CD8-positive, alpha-beta memory T cell (primary cell): ENCODE measurements at regions not wholly inside any gene's neighbourhood (a gene's known extent, or its start where the extent isn't known, plus 50 kb on each side); places are given as distances from the start of the nearest gene placed in this dataset.
"Not testable (repeated sequence)": the region's sequence is repeated elsewhere in the genome, so short reads cannot be mapped to it uniquely, and the experiment has no call there.

Experiments used
- CTCF ChIA-PET: fragments of 350-600 bp; sonication (Branson Sonifier 250); formaldehyde crosslinking; loops from one replicate; lab custom pipeline; 2021; ENCODE audit warnings: antibody characterized with exemption; lab: Charles Lee
- POLR2A ChIA-PET: fragments of 350-600 bp; sonication (Branson Sonifier 250); formaldehyde crosslinking; loops from one replicate; lab custom pipeline; 2021; ENCODE audit warnings: antibody characterized with exemption; lab: Charles Lee
- DNase-seq, 5 donors: peaks; one replicate each; pipeline versions ENCODE4 v3.0.0 to v3.0.0-alpha.2; 2020 to 2022; ENCODE audit warnings: mixed read lengths in 1 of 5
- H3K27ac ChIP-seq: one replicate; pipeline ENCODE4 v1.7.0; 2013; ENCODE audit warnings: low read depth, mild to moderate bottlenecking, low read length, moderate library complexity
- H3K27me3 ChIP-seq: 2 replicates; pipeline ENCODE4 v1.7.0; 2013; ENCODE audit warnings: low read length, mild to moderate bottlenecking; ENCODE audit not compliant: insufficient read depth, poor library complexity, severe bottlenecking
- H3K36me3 ChIP-seq: 2 replicates; pipeline ENCODE4 v1.7.0; 2013; ENCODE audit warnings: mild to moderate bottlenecking, low read length, moderate library complexity; ENCODE audit not compliant: insufficient read depth
- H3K4me1 ChIP-seq: 2 replicates; pipeline ENCODE4 v1.7.0; 2013; ENCODE audit warnings: mild to moderate bottlenecking, low read length, moderate library complexity; ENCODE audit not compliant: insufficient read depth
- H3K4me3 ChIP-seq: 2 replicates; pipeline ENCODE4 v1.7.0; 2013; ENCODE audit warnings: mild to moderate bottlenecking, low read length
- H3K9me3 ChIP-seq: 2 replicates; pipeline ENCODE4 v1.7.0; 2013; ENCODE audit warnings: mild to moderate bottlenecking, low read length
- H3K27ac Mint-ChIP-seq, 8 donors: one replicate each; pipeline ENCODE4 v1.8.0; 2020 to 2021; ENCODE audit warnings: mixed read lengths in 8 of 8, mild to moderate bottlenecking in 6 of 8, inconsistent platforms in 3 of 8, moderate library complexity in 3 of 8
- H3K27me3 Mint-ChIP-seq, 2 donors: one replicate each; pipeline ENCODE4 v1.8.0; 2020 to 2021; ENCODE audit warnings: mixed read lengths in 2 of 2, mild to moderate bottlenecking in 1 of 2, moderate library complexity in 1 of 2
- H3K36me3 Mint-ChIP-seq, 3 donors: one replicate each; pipeline ENCODE4 v1.8.0; 2020 to 2021; ENCODE audit warnings: mixed read lengths in 3 of 3, inconsistent platforms in 1 of 3, mild to moderate bottlenecking in 1 of 3
- H3K4me1 Mint-ChIP-seq, 3 donors: one replicate each; pipeline ENCODE4 v1.8.0; 2020 to 2021; ENCODE audit warnings: mixed read lengths in 3 of 3, inconsistent platforms in 1 of 3, mild to moderate bottlenecking in 1 of 3
- H3K4me3 Mint-ChIP-seq, 7 donors: one replicate each; pipeline ENCODE4 v1.8.0; 2020 to 2021; ENCODE audit warnings: mixed read lengths in 7 of 7, mild to moderate bottlenecking in 6 of 7, moderate library complexity in 4 of 7, inconsistent platforms in 2 of 7
- H3K9me3 Mint-ChIP-seq, 5 donors: one replicate each; pipeline ENCODE4 v1.8.0; 2020 to 2022; ENCODE audit warnings: mixed read lengths in 5 of 5, mild to moderate bottlenecking in 3 of 5, moderate library complexity in 2 of 5, inconsistent platforms in 1 of 5

DNA sequence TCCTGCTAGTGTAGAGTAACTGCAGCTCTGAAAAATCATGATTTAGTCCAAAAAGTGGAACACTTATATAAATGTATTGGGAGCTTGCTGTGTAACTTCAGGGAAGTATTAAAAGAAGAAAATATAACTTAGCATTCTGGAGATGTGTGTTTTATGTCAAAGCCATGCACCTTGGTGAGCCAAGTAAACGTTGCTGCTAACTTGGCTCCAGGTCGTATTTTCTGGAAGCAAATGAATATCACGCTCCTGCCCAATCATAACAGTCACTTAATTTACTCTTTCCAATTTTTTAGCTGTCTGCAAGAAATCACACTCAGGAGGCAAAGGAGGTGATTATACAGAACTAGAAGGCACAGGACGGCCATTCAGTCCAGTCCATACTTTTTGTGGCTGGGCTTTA lies 61.1 kb downstream of the DOP1B start:
- Mint-ChIP-seq H3K4me3 (no peak overlapping the region), H3K36me3 (peaks cover 4 to 64% (median 17%) of the 10 kb centered on the region in 3 donors), H3K27ac (peak overlapping the region in 2 of 8 donors; percentile 17 to 87), H3K27me3 (no peaks in the 10 kb centered on the region), H3K9me3 (no peaks in the 10 kb centered on the region), H3K4me1 (no peaks in the 10 kb centered on the region)
- Histone ChIP-seq H3K4me1 (no peaks in the 10 kb centered on the region), H3K27ac (no peak overlapping the region), H3K36me3 (peaks cover 23% of the 10 kb centered on the region), H3K4me3 (no peak overlapping the region), H3K27me3 (no peaks in the 10 kb centered on the region), H3K9me3 (no peaks in the 10 kb centered on the region)
- POLR2A ChIA-PET: no interaction called here
- CTCF ChIA-PET: no interaction called here
- DNase-seq: no peak

DNA sequence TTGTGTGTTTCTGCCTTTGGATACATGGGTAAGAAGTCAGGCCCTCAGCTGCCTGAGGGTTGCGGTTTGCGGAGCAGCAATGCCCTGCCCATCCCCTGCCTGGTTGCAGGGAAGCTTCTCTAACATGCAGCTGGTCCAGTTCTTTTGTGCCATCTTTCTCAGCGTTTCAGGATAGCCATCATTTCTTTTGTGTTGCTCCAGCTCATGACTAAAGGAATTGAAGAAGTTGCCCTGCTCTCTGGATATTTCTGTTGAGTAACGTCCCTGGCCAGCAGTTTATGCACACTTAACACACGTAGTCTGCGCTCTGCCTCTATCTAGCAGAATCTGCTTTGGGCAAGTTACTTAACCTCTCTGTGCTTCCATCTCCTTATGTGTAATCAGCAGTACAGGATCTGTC lies 62.1 kb downstream of the DOP1B start:
- H3K36me3 ChIP-seq: peaks cover 23% of the 10 kb centered on the region
- Mint-ChIP-seq H3K27ac (peak overlapping the region in 2 of 8 donors; percentile 13 to 48), H3K4me3 (no peak overlapping the region), H3K36me3 (peaks cover 4 to 70% (median 19%) of the 10 kb centered on the region in 3 donors), H3K9me3 (no peaks in the 10 kb centered on the region), H3K27me3 (no peaks in the 10 kb centered on the region), H3K4me1 (no peaks in the 10 kb centered on the region)
- H3K27ac ChIP-seq: no peak overlapping the region
- POLR2A ChIA-PET: interaction anchor here (0.9 kb wide), 1 partner anchor 15 kb away, joined by 3 read pairs; no protein-coding TSS in a partner anchor
- DNase-seq: no peak
- no peaks in the 10 kb centered on the region for H3K4me1 ChIP-seq
- H3K9me3 ChIP-seq: no peaks in the 10 kb centered on the region
- H3K27me3 ChIP-seq: no peaks in the 10 kb centered on the region
- H3K4me3 ChIP-seq: no peak overlapping the region
- CTCF ChIA-PET: no interaction called here

DNA sequence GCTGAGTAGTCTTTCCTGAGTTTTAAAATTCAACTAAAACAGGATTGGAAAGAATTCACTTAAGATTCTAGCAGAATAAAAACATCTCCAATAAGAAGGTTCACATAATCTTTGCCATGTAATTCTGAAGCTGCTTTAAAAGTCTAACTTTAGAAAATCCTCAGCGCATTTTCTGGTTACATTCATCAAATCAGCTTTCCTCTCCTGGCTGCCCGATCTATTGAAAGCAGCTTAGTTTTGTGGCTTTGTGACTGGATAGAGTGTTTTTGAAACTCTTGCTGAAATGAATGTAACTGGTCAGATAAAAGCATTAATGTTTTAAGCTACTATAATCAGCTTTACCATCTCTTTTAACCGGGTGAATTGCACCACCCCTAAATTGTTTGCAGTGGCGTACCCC lies 66.8 kb downstream of the DOP1B start:
- Histone ChIP-seq H3K4me3 (no peak overlapping the region), H3K36me3 (peaks cover 8% of the 10 kb centered on the region), H3K27ac (no peak overlapping the region), H3K9me3 (no peaks in the 10 kb centered on the region), H3K27me3 (no peaks in the 10 kb centered on the region), H3K4me1 (no peaks in the 10 kb centered on the region)
- ChIA-PET CTCF (no interaction called here), POLR2A (no interaction called here)
- H3K36me3 Mint-ChIP-seq: peaks cover 4 to 64% (median 16%) of the 10 kb centered on the region in 3 donors
- peak overlapping the region in 1 of 8 donors; percentile 24 for H3K27ac Mint-ChIP-seq
- H3K4me3 Mint-ChIP-seq: no peak overlapping the region
- H3K9me3 Mint-ChIP-seq: no peaks in the 10 kb centered on the region
- no peak for DNase-seq
- no peaks in the 10 kb centered on the region for H3K4me1 Mint-ChIP-seq
- no peaks in the 10 kb centered on the region for H3K27me3 Mint-ChIP-seq

DNA sequence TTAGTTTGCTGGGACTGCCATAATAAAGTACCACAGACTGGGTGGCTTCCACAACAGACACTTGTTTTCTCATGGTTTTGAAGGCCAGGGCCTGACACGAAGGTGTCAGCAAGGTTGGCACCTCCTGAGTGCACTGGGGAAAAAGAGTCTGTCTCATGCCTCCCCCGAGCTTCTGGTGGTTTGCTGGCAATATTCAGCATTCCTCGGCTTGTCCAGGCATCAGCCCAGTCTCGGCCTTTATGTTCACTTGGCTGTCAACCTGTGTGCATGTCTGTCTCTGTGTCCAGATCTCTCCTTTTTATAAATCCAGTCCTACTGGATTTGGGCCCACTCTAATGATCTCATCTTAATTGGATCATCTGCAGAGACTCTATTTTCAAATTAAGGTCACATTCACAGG lies 72.6 kb downstream of the DOP1B start:
- no peak for DNase-seq
- Histone ChIP-seq H3K36me3 (peaks cover 15% of the 10 kb centered on the region), H3K27me3 (no peaks in the 10 kb centered on the region), H3K4me1 (no peaks in the 10 kb centered on the region), H3K4me3 (no peak overlapping the region), H3K9me3 (no peaks in the 10 kb centered on the region), H3K27ac (no peak overlapping the region)
- H3K27ac Mint-ChIP-seq: peak overlapping the region in 2 of 8 donors; percentile 24 to 75
- H3K27me3 Mint-ChIP-seq: no peaks in the 10 kb centered on the region
- peaks cover 2 to 62% (median 17%) of the 10 kb centered on the region in 3 donors for H3K36me3 Mint-ChIP-seq
- ChIA-PET CTCF (no interaction called here), POLR2A (no interaction called here)
- H3K4me1 Mint-ChIP-seq: peaks cover 5 to 10% (median 9%) of the 10 kb centered on the region in 3 donors
- no peak overlapping the region for H3K4me3 Mint-ChIP-seq
- no peaks in the 10 kb centered on the region for H3K9me3 Mint-ChIP-seq

DNA sequence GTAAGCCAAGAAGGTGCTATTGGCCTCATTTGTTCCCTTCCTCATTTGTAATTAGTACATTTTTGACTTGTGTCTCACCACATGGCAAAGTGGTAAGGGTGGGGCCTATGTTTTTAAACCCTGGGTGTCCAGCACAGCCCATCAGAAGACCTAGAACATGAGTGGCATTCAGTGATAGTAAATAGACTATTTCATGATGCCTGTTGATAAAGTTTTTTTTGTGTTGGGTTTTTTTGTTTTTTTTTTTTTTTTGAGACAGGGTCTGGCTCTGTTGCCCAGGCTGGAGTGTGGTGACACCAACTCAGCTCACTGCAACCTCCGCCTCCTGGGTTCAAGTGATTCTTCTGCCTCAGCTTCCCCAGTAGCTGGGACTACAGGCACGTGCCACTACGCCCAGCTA lies 74.8 kb downstream of the DOP1B start:
- CTCF ChIA-PET, H3K27ac ChIP-seq, DNase-seq, H3K27me3 Mint-ChIP-seq, H3K4me3 Mint-ChIP-seq, H3K4me1 ChIP-seq, H3K9me3 Mint-ChIP-seq, H3K27ac Mint-ChIP-seq, H3K4me3 ChIP-seq, POLR2A ChIA-PET, H3K9me3 ChIP-seq, H3K27me3 ChIP-seq: not testable (repeated sequence)
- Mint-ChIP-seq H3K36me3 (peaks cover 3 to 58% (median 16%) of the 10 kb centered on the region in 3 donors), H3K4me1 (peaks cover 7 to 14% (median 13%) of the 10 kb centered on the region in 3 donors)
- peaks cover 15% of the 10 kb centered on the region for H3K36me3 ChIP-seq

DNA sequence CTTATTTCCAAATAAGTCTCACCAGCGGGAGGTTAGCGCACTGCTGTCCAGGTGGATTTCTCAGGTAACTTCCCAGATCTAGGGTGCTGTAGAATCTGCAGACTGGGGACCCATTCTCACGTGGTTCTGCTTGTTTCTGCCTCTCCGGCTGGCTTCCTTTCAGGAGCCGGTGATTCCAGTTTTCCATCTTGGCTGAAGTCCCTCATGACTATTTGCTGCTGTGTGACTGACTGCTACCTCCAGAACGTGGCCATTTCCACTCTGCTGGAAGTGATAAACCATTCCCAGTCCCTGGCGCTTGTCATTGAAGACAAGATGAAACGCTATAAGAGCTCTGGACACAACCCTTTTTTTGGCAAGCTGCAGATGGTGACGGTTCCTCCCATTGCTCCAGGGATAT lies 76.0 kb downstream of the DOP1B start:
- no peaks in the 10 kb centered on the region for H3K4me1 ChIP-seq
- DNase-seq: no peak
- H3K9me3 ChIP-seq: no peaks in the 10 kb centered on the region
- H3K4me1 Mint-ChIP-seq: peaks cover 7 to 14% (median 13%) of the 10 kb centered on the region in 3 donors
- no peak overlapping the region for H3K27ac ChIP-seq
- H3K9me3 Mint-ChIP-seq: no peaks in the 10 kb centered on the region
- no peak overlapping the region for H3K4me3 Mint-ChIP-seq
- POLR2A ChIA-PET: no interaction called here
- no peak overlapping the region for H3K27ac Mint-ChIP-seq
- H3K4me3 ChIP-seq: no peak overlapping the region
- H3K36me3 ChIP-seq: peaks cover 19% of the 10 kb centered on the region
- H3K27me3 Mint-ChIP-seq: no peaks in the 10 kb centered on the region
- H3K27me3 ChIP-seq: no peaks in the 10 kb centered on the region
- H3K36me3 Mint-ChIP-seq: peaks cover 3 to 63% (median 16%) of the 10 kb centered on the region in 3 donors
- CTCF ChIA-PET: no interaction called here

DNA sequence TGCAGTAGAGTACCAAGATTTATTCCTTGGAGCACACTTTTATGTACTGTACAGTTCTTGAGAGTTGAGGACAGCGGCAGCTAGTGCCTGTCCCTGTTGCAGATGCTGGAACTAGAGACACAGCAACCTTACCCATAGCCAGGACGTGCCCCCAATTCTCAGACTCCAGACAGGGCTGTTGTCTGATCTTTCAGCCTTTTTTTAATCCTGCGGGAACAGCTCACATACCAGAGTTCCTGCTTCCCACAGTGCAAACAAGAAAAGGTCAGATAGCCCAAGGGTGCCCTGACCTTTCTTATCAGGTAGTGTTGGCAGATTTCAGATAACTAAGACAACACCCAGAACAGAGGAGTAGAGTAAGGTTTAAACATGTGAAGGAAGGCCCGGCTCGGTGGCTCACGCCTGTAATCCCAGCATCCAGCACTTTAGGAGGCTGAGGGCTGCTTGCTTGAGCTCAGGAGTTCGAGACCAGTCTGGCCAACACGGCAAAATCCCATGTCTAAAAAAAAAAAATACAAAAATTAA lies 78.5 kb downstream of the DOP1B start:
- POLR2A ChIA-PET: no interaction called here

DNA sequence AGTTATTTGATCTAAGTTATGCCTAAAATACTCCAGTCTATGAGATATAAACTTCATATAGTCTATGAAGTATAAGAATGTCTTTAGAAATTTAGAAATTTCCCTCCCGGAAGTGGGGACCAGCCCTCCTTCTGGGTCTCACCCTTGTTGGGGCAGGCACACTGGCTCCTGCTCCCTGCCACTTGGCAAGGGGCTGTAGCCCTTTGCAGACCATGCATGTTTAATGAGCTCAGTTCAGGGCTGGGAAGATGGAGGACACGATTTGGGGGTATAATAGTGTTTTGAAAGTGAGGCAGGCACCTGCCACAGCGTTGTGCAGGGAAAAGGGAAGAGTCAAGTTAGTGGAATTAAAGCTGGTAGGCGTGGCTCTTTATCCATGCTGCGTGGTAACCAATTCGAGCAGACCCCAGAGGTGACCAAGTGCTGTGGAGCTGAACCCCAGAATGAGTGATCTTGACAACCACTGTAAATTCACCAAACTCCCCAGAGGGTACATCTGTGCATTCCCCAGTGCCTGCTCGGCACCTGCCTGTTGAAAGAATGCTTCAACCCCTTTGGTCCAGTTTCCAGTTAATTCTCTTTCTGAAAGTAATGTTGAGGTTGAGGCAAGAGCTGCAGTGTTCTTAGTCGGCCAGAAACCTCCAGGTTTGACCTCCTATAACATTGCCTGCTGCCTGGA lies 79.6 kb downstream of the DOP1B start:
- CTCF ChIA-PET: interaction anchor here (0.7 kb wide), 1 partner anchor 61 kb away, joined by 3 read pairs; no protein-coding TSS in a partner anchor

More for the DNA sequence above, 78.5 kb downstream of the DOP1B start:
- peaks cover 7 to 14% (median 13%) of the 10 kb centered on the region in 3 donors for H3K4me1 Mint-ChIP-seq
- H3K27me3 Mint-ChIP-seq: no peaks in the 10 kb centered on the region
- peaks cover 18% of the 10 kb centered on the region for H3K36me3 ChIP-seq
- no peaks in the 10 kb centered on the region for H3K27me3 ChIP-seq
- no peaks in the 10 kb centered on the region for H3K9me3 Mint-ChIP-seq
- H3K4me3 Mint-ChIP-seq: no peak overlapping the region
- DNase-seq: no peak
- no peaks in the 10 kb centered on the region for H3K4me1 ChIP-seq
- peaks cover 3 to 62% (median 20%) of the 10 kb centered on the region in 3 donors for H3K36me3 Mint-ChIP-seq
- peak overlapping the region in 1 of 8 donors; percentile 26 for H3K27ac Mint-ChIP-seq
- no peaks in the 10 kb centered on the region for H3K9me3 ChIP-seq
- CTCF ChIA-PET: no interaction called here
- no peak overlapping the region for H3K4me3 ChIP-seq
- H3K27ac ChIP-seq: no peak overlapping the region

More for the DNA sequence above, 79.6 kb downstream of the DOP1B start:
- peaks cover 7 to 14% (median 13%) of the 10 kb centered on the region in 3 donors for H3K4me1 Mint-ChIP-seq
- H3K9me3 Mint-ChIP-seq: no peaks in the 10 kb centered on the region
- no peaks in the 10 kb centered on the region for H3K4me1 ChIP-seq
- no peaks in the 10 kb centered on the region for H3K9me3 ChIP-seq
- DNase-seq: no peak
- peaks cover 3 to 56% (median 18%) of the 10 kb centered on the region in 3 donors for H3K36me3 Mint-ChIP-seq
- no peak overlapping the region for H3K27ac ChIP-seq
- peak overlapping the region in 1 of 8 donors; percentile 17 for H3K27ac Mint-ChIP-seq
- H3K4me3 ChIP-seq: no peak overlapping the region
- POLR2A ChIA-PET: no interaction called here
- H3K27me3 ChIP-seq: no peaks in the 10 kb centered on the region
- H3K4me3 Mint-ChIP-seq: no peak overlapping the region
- H3K36me3 ChIP-seq: peaks cover 12% of the 10 kb centered on the region
- H3K27me3 Mint-ChIP-seq: no peaks in the 10 kb centered on the region
